IMR-90 (cell line): ENCODE measurements at regions not wholly inside any gene's neighbourhood (a gene's known extent, or its start where the extent isn't known, plus 50 kb on each side); places are given as distances from the start of the nearest gene placed in this dataset.

Experiments
- ATAC-seq: fragments of 200-7000 bp; cut with Tn5 transposase; 2 replicates; pipeline ENCODE4 v1.9.1; 2020; ENCODE audit warnings: low read depth, mild to moderate bottlenecking, moderate library complexity
- BruUV-seq: library from RNA; stranded (reverse); fragments of 400-500 nt; replicated peaks from 2 replicates; lab custom pipeline; 2021; lab: Mats Ljungman, UMichigan
- CTCF ChIA-PET: fragments of 300-600 bp; formaldehyde crosslinking; extraction: SDS; loops from one replicate; lab custom pipeline; 2021; ENCODE audit warnings: antibody characterized with exemption; lab: Yijun Ruan, JAX
- POLR2A ChIA-PET: fragments of 300-600 bp; sonication (Branson Sonifier 250); formaldehyde crosslinking; loops from one replicate; lab custom pipeline; 2022; ENCODE audit warnings: antibody characterized with exemption; ENCODE audit not compliant: unreplicated experiment; lab: Charles Lee
- DNase-seq: peaks from one replicate; pipeline ENCODE4 v3.0.0; 2013
- H2AFZ ChIP-seq: replicated peaks from 2 replicates; pipeline ENCODE3; 2013; ENCODE audit warnings: low read length, mild to moderate bottlenecking; ENCODE audit not compliant: poor library complexity
- H2AK5ac ChIP-seq: 2 replicates; pipeline ENCODE4 v1.6.1; 2013; ENCODE audit warnings: low read depth, low read length, inconsistent platforms
- H2AK9ac ChIP-seq: replicated peaks from 2 replicates; pipeline ENCODE3; 2013; ENCODE audit warnings: mild to moderate bottlenecking, low read depth, low read length, moderate library complexity; ENCODE audit not compliant: poor library complexity
- H2BK120ac ChIP-seq: 2 replicates; pipeline ENCODE4 v1.6.1; 2013; ENCODE audit warnings: low read depth, low read length, inconsistent platforms
- H2BK15ac ChIP-seq: 3 replicates; pipeline ENCODE4 v1.6.1; 2013; ENCODE audit warnings: low read depth, low read length, inconsistent platforms
- H2BK20ac ChIP-seq: 2 replicates; pipeline ENCODE4 v1.6.1; 2013; ENCODE audit warnings: low read depth, mild to moderate bottlenecking, inconsistent platforms, low read length, moderate library complexity
- H2BK5ac ChIP-seq: 2 replicates; pipeline ENCODE4 v1.6.1; 2013; ENCODE audit warnings: mild to moderate bottlenecking, low read depth, low read length, inconsistent platforms; ENCODE audit not compliant: poor library complexity, severe bottlenecking
- H3K14ac ChIP-seq: replicated peaks from 2 replicates; pipeline ENCODE4 v1.6.1; 2013; ENCODE audit warnings: low read depth, low read length, inconsistent platforms
- H3K18ac ChIP-seq: 2 replicates; pipeline ENCODE4 v1.6.1; 2013; ENCODE audit warnings: low read depth, low read length, control low read depth
- H3K23ac ChIP-seq: 2 replicates; pipeline ENCODE4 v1.6.1; 2013; ENCODE audit warnings: low read depth, low read length, inconsistent platforms
- H3K27ac ChIP-seq: 2 replicates; pipeline ENCODE4 v1.5.1; 2013; ENCODE audit warnings: mild to moderate bottlenecking, control low read depth, low read length; ENCODE audit not compliant: insufficient read depth
- H3K27me3 ChIP-seq: 2 replicates; pipeline ENCODE4 v1.6.1; 2013; ENCODE audit warnings: low read length; ENCODE audit not compliant: control insufficient read depth, insufficient read depth
- H3K36me3 ChIP-seq: 2 replicates; pipeline ENCODE4 v1.6.1; 2013; ENCODE audit warnings: low read length, mixed read lengths; ENCODE audit not compliant: control insufficient read depth, insufficient read depth
- H3K4ac ChIP-seq: 2 replicates; pipeline ENCODE4 v1.6.1; 2013; ENCODE audit warnings: low read depth, low read length, inconsistent platforms
- H3K4me1 ChIP-seq: 2 replicates; pipeline ENCODE4 v1.6.1; 2013; ENCODE audit warnings: low read length, mixed read lengths; ENCODE audit not compliant: control insufficient read depth, insufficient read depth
- H3K4me2 ChIP-seq: 2 replicates; pipeline ENCODE4 v1.6.1; 2013; ENCODE audit warnings: low read depth, mild to moderate bottlenecking, control low read depth, low read length, moderate library complexity
- H3K4me3 ChIP-seq: 2 replicates; pipeline ENCODE4 v1.5.1; 2013; ENCODE audit warnings: low read depth, mild to moderate bottlenecking, control low read depth, low read length, moderate library complexity; ENCODE audit not compliant: insufficient read depth
- H3K56ac ChIP-seq: 2 replicates; pipeline ENCODE4 v1.6.1; 2013; ENCODE audit warnings: low read length, inconsistent platforms; ENCODE audit not compliant: insufficient read depth; ENCODE audit errors: extremely low read depth
- H3K79me1 ChIP-seq, 2 experiments: 2 replicates each; pipeline ENCODE4 v1.6.1; 2013; ENCODE audit warnings: low read length in 2 of 2, inconsistent platforms in 1 of 2, low read depth in 1 of 2
- H3K9ac ChIP-seq: 2 replicates; pipeline ENCODE4 v1.6.1; 2013; ENCODE audit warnings: low read depth, low read length, control low read depth
- H3K9me1 ChIP-seq: 2 replicates; pipeline ENCODE4 v1.6.1; 2013; ENCODE audit warnings: low read length, inconsistent platforms; ENCODE audit not compliant: insufficient read depth
- H3K9me3 ChIP-seq: 2 replicates; pipeline ENCODE4 v1.6.1; 2013; ENCODE audit warnings: low read length; ENCODE audit not compliant: control insufficient read depth, insufficient read depth
- H4K20me1 ChIP-seq: 2 replicates; pipeline ENCODE4 v1.6.1; 2013; ENCODE audit warnings: low read length, inconsistent platforms; ENCODE audit not compliant: insufficient read depth
- H4K5ac ChIP-seq: 2 replicates; pipeline ENCODE4 v1.6.1; 2013; ENCODE audit warnings: mild to moderate bottlenecking, low read depth, low read length, control low read depth
- H4K8ac ChIP-seq, 2 experiments: 2 replicates each; pipeline ENCODE4 v1.6.1; 2013; ENCODE audit warnings: low read depth in 2 of 2, low read length in 2 of 2, control low read depth in 1 of 2, inconsistent platforms in 1 of 2
- H4K91ac ChIP-seq: 2 replicates; pipeline ENCODE4 v1.6.1; 2013; ENCODE audit warnings: low read depth, low read length, inconsistent platforms; ENCODE audit not compliant: insufficient read depth
- BHLHE40 ChIP-seq: fragments of 150-350 bp; IDR thresholded peaks from 2 replicates; pipeline ENCODE4 v1.6.1; 2016; ENCODE audit warnings: mild to moderate bottlenecking, low read depth, low read length
- CEBPB ChIP-seq: IDR thresholded peaks from 2 replicates; pipeline ENCODE4 v1.6.1; 2012; ENCODE audit warnings: low read depth, low read length, improper control_type of control experiment
- CTCF ChIP-seq: conservative IDR thresholded peaks from 2 replicates; pipeline ENCODE4 v1.5.1; 2012; ENCODE audit warnings: mild to moderate bottlenecking, low read depth, low read length, improper control_type of control experiment
- FOS ChIP-seq: fragments of 150-350 bp; IDR thresholded peaks from 2 replicates; pipeline ENCODE4 v1.6.1; 2016; ENCODE audit warnings: low read depth, low read length
- MAZ ChIP-seq: IDR thresholded peaks from 2 replicates; pipeline ENCODE4 v1.6.1; 2012; ENCODE audit warnings: low read depth, mild to moderate bottlenecking, low read length, improper control_type of control experiment, moderate library complexity, borderline replicate concordance
- MXI1 ChIP-seq: IDR thresholded peaks from 2 replicates; pipeline ENCODE4 v1.6.1; 2012; ENCODE audit warnings: low read depth, mild to moderate bottlenecking, low read length, moderate library complexity, borderline replicate concordance
- NFE2L2 ChIP-seq: fragments of 150-350 bp; IDR thresholded peaks from 2 replicates; pipeline ENCODE4 v1.6.1; 2016; ENCODE audit warnings: low read depth, mild to moderate bottlenecking, low read length
- POLR2A ChIP-seq: IDR thresholded peaks from 2 replicates; pipeline ENCODE4 v1.6.1; 2012; ENCODE audit warnings: mild to moderate bottlenecking, low read depth, low read length
- RAD21 ChIP-seq: IDR thresholded peaks from 2 replicates; pipeline ENCODE4 v1.6.1; 2012; ENCODE audit warnings: low read length, improper control_type of control experiment
- RCOR1 ChIP-seq: IDR thresholded peaks from 2 replicates; pipeline ENCODE4 v1.6.1; 2012; ENCODE audit warnings: mild to moderate bottlenecking, low read length, improper control_type of control experiment; ENCODE audit not compliant: insufficient replicate concordance
- RFX5 ChIP-seq: IDR thresholded peaks from 2 replicates; pipeline ENCODE4 v1.8.0; 2012; ENCODE audit warnings: low read depth, mild to moderate bottlenecking, low read length, moderate library complexity
- SMC3 ChIP-seq: fragments of 150-350 bp; IDR thresholded peaks from 2 replicates; pipeline ENCODE4 v1.6.1; 2016; ENCODE audit warnings: low read depth, mild to moderate bottlenecking, antibody characterized with exemption, low read length, moderate library complexity
- USF2 ChIP-seq: fragments of 150-350 bp; IDR thresholded peaks from 2 replicates; pipeline ENCODE4 v1.6.1; 2017; ENCODE audit warnings: mild to moderate bottlenecking, antibody characterized with exemption, low read length, low read depth
- WGBS, 2 experiments: methylation state at CpG; one replicate each; pipeline versions ENCODE4 v1.1.5 to v1.1.7; 2013; ENCODE audit warnings: missing lambda C conversion rate in 2 of 2; ENCODE audit not compliant: insufficient read length in 1 of 2; ENCODE audit errors: extremely low coverage in 2 of 2; 5-methylcytosine and 5-hydroxymethylcytosine counted together
- dilution Hi-C: fragments of 300-500 bp; cut with HindIII; formaldehyde crosslinking; loops from one replicate; pipeline ENCODE4 v1.14.3; 2018; ENCODE audit warnings: low sequenced_read_pairs; ENCODE audit not compliant: unreplicated experiment
- in situ Hi-C: fragments of 300-500 bp; cut with MboI; formaldehyde crosslinking; loops from 3 replicates; pipeline ENCODE4 v1.14.3; 2019; ENCODE audit warnings: low sequenced_read_pairs, inconsistent platforms, mixed read lengths
- intact Hi-C: fragments of 100-400 bp; cut with micrococcal nuclease; formaldehyde crosslinking; loops from 2 replicates; pipeline ENCODE4 v1.10.0; 2022

GRCh38 chr11:92696076-92696475 is 273.4 kb upstream of the MTNR1B start:
- no TSS peak for BruUV-seq
- Histone ChIP-seq H3K56ac (no peak overlapping the region), H2BK120ac (no peak overlapping the region), H4K20me1 (no peaks in the 10 kb centered on the region), H2AFZ (no peak overlapping the region), H3K27ac (no peak overlapping the region), H2BK15ac (no peak overlapping the region), H3K4me1 (no peaks in the 10 kb centered on the region), H2AK5ac (no peak overlapping the region), H2AK9ac (no peak overlapping the region), H3K9me1 (no peaks in the 10 kb centered on the region), H4K5ac (no peak overlapping the region), H3K14ac (no peak overlapping the region), H3K23ac (no peak overlapping the region), H4K91ac (no peak overlapping the region), H3K4ac (no peak overlapping the region), H3K4me2 (no peak overlapping the region), H3K9ac (no peak overlapping the region), H3K79me1 (no peaks in the 10 kb centered on the region), H2BK20ac (no peak overlapping the region), H3K36me3 (no peaks in the 10 kb centered on the region), H4K8ac (no peak overlapping the region), H2BK5ac (no peak overlapping the region), H3K27me3 (no peaks in the 10 kb centered on the region), H3K4me3 (no peak overlapping the region), H3K18ac (no peak overlapping the region), H3K9me3 (no peaks in the 10 kb centered on the region)
- intact Hi-C loops (no loop called here), in situ Hi-C loops (no loop called here), dilution Hi-C loops (no loop called here)
- WGBS, 2 experiments, result no CpG with 5 or more reads among the region's 1 CpG
- CTCF ChIA-PET, result no interaction called here
- TF ChIP-seq FOS, result no peak
- TF ChIP-seq MAZ, result no peak
- TF ChIP-seq RFX5, result no peak
- TF ChIP-seq USF2, result no peak
- no peak for TF ChIP-seq CTCF
- no peak for TF ChIP-seq NFE2L2
- TF ChIP-seq CEBPB, result no peak
- no peak for TF ChIP-seq SMC3
- no peak for TF ChIP-seq RAD21
- TF ChIP-seq MXI1, result no peak
- TF ChIP-seq RCOR1, result no peak
- TF ChIP-seq BHLHE40, result no peak
- no peak for TF ChIP-seq POLR2A
- POLR2A ChIA-PET, result no interaction called here
- ATAC-seq, result no peak
- DNase-seq, result no peak
